ENCODE measurements at regions not wholly inside any gene's neighbourhood (a gene's known extent, or its start where the extent isn't known, plus 50 kb on each side); places are given as distances from the start of the nearest gene placed in this dataset.

- Histone ChIP-seq H3K27me3 (ENCODE audit: insufficient read depth, low read length) (no peaks in the 10 kb centered on the region), H3K27ac (ENCODE audit: low read length) (no peak overlapping the region), H3K36me3 (ENCODE audit: insufficient read depth, low read depth, low read length) (no peaks in the 10 kb centered on the region), H3K4me3 (ENCODE audit: low read length) (no peak overlapping the region), H3K9ac (ENCODE audit: low read depth, low read length) (no peak overlapping the region), H3K9me3 (ENCODE audit: insufficient read depth, low read depth, low read length) (peaks cover 12% of the 10 kb centered on the region), H3K4me1 (ENCODE audit: insufficient read depth, low read length) (no peaks in the 10 kb centered on the region)
Observed at GRCh38 chr3:118587847-118588246, 446.8 kb downstream of the IGSF11 start.

DNA sequence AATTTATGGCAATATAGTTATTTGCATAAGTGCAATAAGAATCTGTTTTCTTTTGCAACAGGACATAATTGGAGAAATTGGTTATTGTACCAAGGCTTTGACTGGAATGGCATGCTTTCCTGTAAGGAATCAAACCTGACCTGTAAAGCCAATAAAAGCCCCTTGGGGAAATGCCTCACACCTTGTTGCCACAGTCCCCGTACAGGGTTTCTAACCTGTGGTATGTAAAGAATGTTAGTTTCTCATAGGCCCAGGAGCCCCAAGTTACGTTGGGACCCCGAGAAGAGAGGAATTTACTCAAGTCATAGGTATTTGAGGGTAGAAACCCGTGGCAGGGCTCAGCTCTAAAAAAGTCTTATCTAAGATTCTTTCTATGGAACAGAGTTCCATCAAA is 441.4 kb downstream of the IGSF11 start:
- Histone ChIP-seq H3K9me3 (ENCODE audit: insufficient read depth, low read depth, low read length) (peaks cover 25% of the 10 kb centered on the region), H3K27ac (ENCODE audit: low read length) (no peak overlapping the region), H3K27me3 (ENCODE audit: insufficient read depth, low read length) (no peaks in the 10 kb centered on the region)

DNA sequence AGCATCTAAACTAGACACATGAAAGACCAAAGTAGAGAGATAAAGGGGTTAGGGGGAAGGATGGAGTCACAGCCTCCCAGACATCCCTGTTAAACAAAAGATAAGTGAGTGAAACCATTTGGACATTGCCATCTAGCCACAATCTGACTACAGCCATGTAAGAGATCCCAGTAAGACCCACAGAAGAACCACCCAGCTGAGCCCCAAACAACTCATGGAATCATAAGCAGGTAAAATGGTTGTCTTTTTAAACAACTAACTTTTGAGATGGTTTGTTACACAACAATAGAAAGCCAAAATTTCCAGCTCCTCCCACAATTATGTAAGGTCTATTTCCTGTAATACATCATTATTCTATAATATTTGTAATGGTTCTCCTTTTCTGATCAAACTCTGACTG is 437.5 kb downstream of the IGSF11 start:
- Histone ChIP-seq H3K4me1 (ENCODE audit: insufficient read depth, low read length) (no peaks in the 10 kb centered on the region), H3K9me3 (ENCODE audit: insufficient read depth, low read depth, low read length) (peaks cover 17% of the 10 kb centered on the region; the same call in 1 of the 2 replicates), H3K4me3 (ENCODE audit: low read length) (no peak overlapping the region), H3K9ac (ENCODE audit: low read depth, low read length) (no peak overlapping the region), H3K27ac (ENCODE audit: low read length) (no peak overlapping the region), H3K36me3 (ENCODE audit: insufficient read depth, low read depth, low read length) (no peaks in the 10 kb centered on the region), H3K27me3 (ENCODE audit: insufficient read depth, low read length) (no peaks in the 10 kb centered on the region)

More for the DNA sequence above, 441.4 kb downstream of the IGSF11 start:
- no peak overlapping the region for H3K9ac ChIP-seq (ENCODE audit: low read depth, low read length)
- no peak overlapping the region for H3K4me3 ChIP-seq (ENCODE audit: low read length)
- no peaks in the 10 kb centered on the region for H3K36me3 ChIP-seq (ENCODE audit: insufficient read depth, low read depth, low read length)
- no peaks in the 10 kb centered on the region for H3K4me1 ChIP-seq (ENCODE audit: insufficient read depth, low read length)

DNA sequence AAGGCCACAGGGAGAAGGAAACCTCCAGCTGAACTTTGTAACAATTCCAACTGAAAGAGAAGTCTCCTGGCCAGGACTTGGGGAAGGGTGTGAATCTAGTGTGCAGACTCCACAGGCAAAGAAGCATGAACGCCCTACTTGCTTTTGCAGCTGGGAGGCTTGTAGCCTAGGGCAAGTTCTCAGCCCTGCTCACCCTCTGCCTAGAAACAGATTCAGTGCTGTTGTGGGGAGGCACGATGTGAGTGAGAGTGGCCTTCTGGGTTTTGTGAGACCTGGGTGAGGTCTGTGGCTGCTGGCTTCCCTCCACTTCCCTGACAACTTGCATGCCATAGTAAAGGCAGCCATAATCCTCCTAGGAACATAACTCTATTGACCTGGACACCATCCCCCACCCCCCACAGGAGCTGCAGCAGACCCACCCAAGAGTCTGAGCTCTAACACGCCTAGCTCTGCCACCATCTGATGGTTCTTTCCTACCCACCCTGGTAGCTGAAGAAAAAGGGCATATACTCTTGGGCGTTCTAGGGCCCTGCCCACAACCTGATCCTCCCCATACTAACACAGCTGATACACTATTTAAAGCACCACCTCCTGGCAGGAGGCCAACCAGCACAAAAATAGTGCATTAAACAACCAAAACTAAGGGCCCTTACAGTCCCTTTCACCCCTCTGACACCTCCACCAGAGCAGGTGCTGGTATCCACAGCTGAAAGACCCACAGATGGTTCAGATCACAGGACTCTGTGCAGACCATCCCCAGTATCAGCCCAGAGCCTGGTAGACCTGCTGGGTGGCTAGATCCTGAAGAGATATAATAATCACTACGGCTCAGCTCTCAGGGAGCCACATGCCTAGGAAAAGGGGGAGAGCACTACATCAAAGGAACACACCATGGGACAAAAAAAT is 426.5 kb downstream of the IGSF11 start:
- Histone ChIP-seq H3K36me3 (ENCODE audit: insufficient read depth, low read depth, low read length) (no peaks in the 10 kb centered on the region), H3K9ac (ENCODE audit: low read depth, low read length) (no peak overlapping the region), H3K9me3 (ENCODE audit: insufficient read depth, low read depth, low read length) (peaks cover 8% of the 10 kb centered on the region)

DNA sequence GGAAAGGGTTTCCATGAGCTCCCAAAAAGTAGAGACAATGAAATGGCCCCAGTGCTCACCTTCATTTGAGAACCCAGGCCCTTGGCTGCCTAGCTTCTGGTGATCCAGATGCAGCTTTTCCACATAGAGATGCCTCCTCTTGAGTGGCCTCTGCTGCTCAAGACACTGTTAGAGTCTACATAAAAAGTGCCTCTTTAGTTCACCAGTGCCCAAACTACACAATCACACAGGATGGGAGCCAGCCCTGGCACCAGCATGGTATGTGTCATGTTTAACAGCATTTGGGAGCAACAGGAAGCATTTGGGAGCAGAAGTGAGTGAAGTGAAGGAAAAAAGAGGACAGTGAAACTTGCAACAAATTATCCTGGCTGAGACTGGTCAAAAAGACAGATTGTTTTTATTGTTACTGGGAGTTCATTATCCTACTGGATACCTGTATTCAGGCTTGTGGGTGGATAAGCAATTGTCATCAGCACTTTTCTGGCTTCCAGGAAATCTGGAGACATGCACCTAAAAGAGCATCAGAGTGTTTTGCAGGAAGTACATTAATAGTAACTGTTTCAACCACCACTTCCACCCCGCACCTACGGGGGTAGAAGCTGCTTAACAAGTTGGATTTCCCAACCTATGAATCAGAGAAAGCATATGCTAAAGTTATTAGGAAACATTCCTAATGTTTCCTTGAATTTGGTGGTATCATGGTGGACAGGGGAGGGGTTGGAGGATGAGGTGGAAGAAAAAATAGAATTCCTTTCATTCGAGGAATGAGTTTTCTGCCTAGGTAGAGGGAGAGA is 416.2 kb downstream of the IGSF11 start:
- no peak overlapping the region for H3K27ac ChIP-seq (ENCODE audit: low read length)
- H3K27me3 ChIP-seq (ENCODE audit: insufficient read depth, low read length), result no peaks in the 10 kb centered on the region
- H3K4me3 ChIP-seq (ENCODE audit: low read length), result no peak overlapping the region
- no peaks in the 10 kb centered on the region for H3K9me3 ChIP-seq (ENCODE audit: insufficient read depth, low read depth, low read length)
- no peaks in the 10 kb centered on the region for H3K36me3 ChIP-seq (ENCODE audit: insufficient read depth, low read depth, low read length)
- H3K9ac ChIP-seq (ENCODE audit: low read depth, low read length), result no peak overlapping the region
- no peaks in the 10 kb centered on the region for H3K4me1 ChIP-seq (ENCODE audit: insufficient read depth, low read length)

More for the DNA sequence above, 426.5 kb downstream of the IGSF11 start:
- H3K27me3 ChIP-seq (ENCODE audit: insufficient read depth, low read length), result no peaks in the 10 kb centered on the region
- H3K4me1 ChIP-seq (ENCODE audit: insufficient read depth, low read length), result no peaks in the 10 kb centered on the region
- H3K4me3 ChIP-seq (ENCODE audit: low read length), result no peak overlapping the region
- H3K27ac ChIP-seq (ENCODE audit: low read length), result no peak overlapping the region

DNA sequence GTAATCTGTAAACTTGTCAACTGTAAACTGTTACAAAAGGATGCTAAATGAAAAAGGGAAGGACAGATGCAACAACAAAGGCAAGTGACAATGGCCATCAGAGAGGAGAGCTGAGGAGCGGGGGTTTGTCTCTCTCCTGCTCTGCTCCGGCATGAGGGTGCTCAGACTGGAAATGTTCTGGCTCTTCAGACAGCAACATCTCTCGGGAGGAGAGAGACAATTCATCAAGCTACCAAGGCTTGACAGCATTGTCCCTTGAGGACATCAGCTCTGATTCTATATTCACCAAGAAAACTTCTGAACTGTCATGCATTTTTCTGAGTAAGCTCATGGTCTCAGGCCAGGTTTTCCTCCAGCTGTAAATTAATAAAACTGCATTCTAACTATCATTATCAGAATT is 408.2 kb downstream of the IGSF11 start:
- Histone ChIP-seq H3K27me3 (ENCODE audit: insufficient read depth, low read length) (no peaks in the 10 kb centered on the region), H3K9ac (ENCODE audit: low read depth, low read length) (no peak overlapping the region), H3K27ac (ENCODE audit: low read length) (no peak overlapping the region), H3K4me3 (ENCODE audit: low read length) (no peak overlapping the region), H3K9me3 (ENCODE audit: insufficient read depth, low read depth, low read length) (no peaks in the 10 kb centered on the region), H3K36me3 (ENCODE audit: insufficient read depth, low read depth, low read length) (no peaks in the 10 kb centered on the region), H3K4me1 (ENCODE audit: insufficient read depth, low read length) (no peaks in the 10 kb centered on the region)

DNA sequence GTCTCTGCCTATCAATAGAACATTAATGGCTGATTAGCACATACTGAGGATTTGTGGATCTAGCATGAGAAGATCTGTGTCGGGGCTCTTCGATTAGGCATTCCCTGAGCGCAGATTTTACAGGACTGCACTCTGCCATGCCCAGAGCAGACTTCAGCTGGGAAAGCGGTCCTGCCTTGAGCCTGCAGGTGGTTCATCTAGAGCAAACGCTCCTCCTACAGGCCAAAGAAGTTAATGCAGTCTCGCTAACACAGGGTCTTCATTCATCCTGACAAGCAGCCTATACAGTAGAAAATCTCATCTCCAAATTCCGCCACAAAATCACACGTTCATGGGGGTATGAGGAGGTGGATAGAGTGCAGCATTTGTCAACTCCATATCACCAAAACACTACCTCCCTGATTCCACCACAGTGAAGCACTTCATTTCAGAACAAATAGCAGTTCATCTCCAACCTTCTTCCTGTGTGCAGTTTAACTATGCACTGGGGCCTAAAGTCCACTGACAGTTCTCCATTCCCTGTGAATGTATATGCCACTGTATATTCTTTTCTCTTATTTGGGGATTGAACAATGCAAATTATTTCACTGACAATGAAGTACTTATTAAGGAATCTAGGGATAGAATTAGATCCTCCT is 405.8 kb downstream of the IGSF11 start:
- H3K4me3 ChIP-seq (ENCODE audit: low read length), result no peak overlapping the region
- no peak overlapping the region for H3K9ac ChIP-seq (ENCODE audit: low read depth, low read length)
- no peaks in the 10 kb centered on the region for H3K27me3 ChIP-seq (ENCODE audit: insufficient read depth, low read length)
- no peaks in the 10 kb centered on the region for H3K36me3 ChIP-seq (ENCODE audit: insufficient read depth, low read depth, low read length)
- no peak overlapping the region for H3K27ac ChIP-seq (ENCODE audit: low read length)
- H3K9me3 ChIP-seq (ENCODE audit: insufficient read depth, low read depth, low read length), result no peaks in the 10 kb centered on the region
- H3K4me1 ChIP-seq (ENCODE audit: insufficient read depth, low read length), result no peaks in the 10 kb centered on the region

DNA sequence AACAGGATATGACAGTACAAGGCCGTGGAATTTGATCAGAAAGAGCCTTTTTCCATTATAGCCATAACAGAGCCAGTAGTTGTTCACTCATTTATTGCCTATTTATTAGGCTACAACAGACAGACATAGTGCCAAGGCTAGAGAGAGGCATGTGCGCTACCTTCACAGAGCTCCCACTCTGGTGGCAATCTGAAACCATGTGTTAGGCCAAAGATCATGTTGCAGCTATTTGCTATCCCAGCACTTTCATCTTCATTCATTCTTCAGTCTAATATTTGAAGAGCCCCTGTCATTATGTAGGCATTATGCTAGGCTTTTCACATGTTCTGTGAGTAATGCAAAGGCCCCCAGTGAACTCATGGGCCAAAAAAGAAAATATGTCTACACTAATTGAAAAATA is 404.8 kb downstream of the IGSF11 start:
- Histone ChIP-seq H3K9me3 (ENCODE audit: insufficient read depth, low read depth, low read length) (no peaks in the 10 kb centered on the region), H3K9ac (ENCODE audit: low read depth, low read length) (no peak overlapping the region), H3K27ac (ENCODE audit: low read length) (no peak overlapping the region), H3K27me3 (ENCODE audit: insufficient read depth, low read length) (no peaks in the 10 kb centered on the region), H3K36me3 (ENCODE audit: insufficient read depth, low read depth, low read length) (no peaks in the 10 kb centered on the region), H3K4me3 (ENCODE audit: low read length) (no peak overlapping the region), H3K4me1 (ENCODE audit: insufficient read depth, low read length) (no peaks in the 10 kb centered on the region)

DNA sequence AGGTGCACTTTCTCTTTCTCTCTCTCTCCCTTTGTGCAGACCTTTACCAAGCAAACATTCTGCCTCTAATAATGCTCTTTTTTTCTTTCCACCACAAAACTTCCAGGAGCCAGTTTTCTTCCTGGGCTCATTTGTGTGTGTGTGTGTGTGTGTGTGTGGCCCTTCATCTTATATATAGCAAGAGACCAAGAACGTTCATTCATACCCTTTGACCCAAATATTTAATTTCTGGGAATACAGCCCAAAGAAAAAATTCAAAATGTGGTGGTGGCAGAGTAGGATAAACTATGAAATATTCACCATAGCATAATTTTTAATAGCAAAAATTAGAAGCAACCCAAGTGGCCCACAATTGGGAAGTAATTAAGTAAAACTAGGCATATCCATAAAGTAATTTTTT is 398.9 kb downstream of the IGSF11 start:
- Histone ChIP-seq H3K36me3 (ENCODE audit: insufficient read depth, low read depth, low read length) (no peaks in the 10 kb centered on the region), H3K27ac (ENCODE audit: low read length) (no peak overlapping the region), H3K9ac (ENCODE audit: low read depth, low read length) (no peak overlapping the region), H3K27me3 (ENCODE audit: insufficient read depth, low read length) (no peaks in the 10 kb centered on the region), H3K4me3 (ENCODE audit: low read length) (no peak overlapping the region), H3K4me1 (ENCODE audit: insufficient read depth, low read length) (no peaks in the 10 kb centered on the region), H3K9me3 (ENCODE audit: insufficient read depth, low read depth, low read length) (no peaks in the 10 kb centered on the region)

GRCh38 chr3:118636841-118637240 is 397.8 kb downstream of the IGSF11 start:
- Histone ChIP-seq H3K9me3 (ENCODE audit: insufficient read depth, low read depth, low read length) (no peaks in the 10 kb centered on the region), H3K27me3 (ENCODE audit: insufficient read depth, low read length) (no peaks in the 10 kb centered on the region), H3K36me3 (ENCODE audit: insufficient read depth, low read depth, low read length) (no peaks in the 10 kb centered on the region), H3K9ac (ENCODE audit: low read depth, low read length) (no peak overlapping the region), H3K4me3 (ENCODE audit: low read length) (no peak overlapping the region), H3K27ac (ENCODE audit: low read length) (no peak overlapping the region), H3K4me1 (ENCODE audit: insufficient read depth, low read length) (no peaks in the 10 kb centered on the region; the same call in 1 of the 2 replicates)

DNA sequence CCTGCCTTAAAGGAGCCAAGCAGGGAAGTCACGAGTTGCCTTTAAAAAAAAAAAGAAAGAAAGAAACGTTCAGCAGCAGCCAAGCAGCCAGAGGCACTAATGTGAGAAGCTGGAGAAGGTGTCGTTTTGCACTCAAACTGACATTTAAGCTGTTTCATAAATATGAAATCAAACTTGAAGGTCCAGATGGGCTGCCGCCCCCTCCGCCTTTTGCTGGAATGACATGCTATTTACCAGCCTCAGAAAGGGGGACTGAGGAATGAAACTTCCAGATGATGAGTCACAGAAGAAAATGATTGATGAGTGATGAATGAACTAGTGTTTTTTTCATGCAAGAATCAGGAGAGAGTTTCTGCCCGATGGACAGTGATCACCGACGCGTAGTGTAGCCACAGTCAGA is 396.8 kb downstream of the IGSF11 start:
- Histone ChIP-seq H3K36me3 (ENCODE audit: insufficient read depth, low read depth, low read length) (no peaks in the 10 kb centered on the region), H3K4me1 (ENCODE audit: insufficient read depth, low read length) (no peaks in the 10 kb centered on the region; the same call in 1 of the 2 replicates), H3K9ac (ENCODE audit: low read depth, low read length) (no peak overlapping the region), H3K27me3 (ENCODE audit: insufficient read depth, low read length) (no peaks in the 10 kb centered on the region), H3K9me3 (ENCODE audit: insufficient read depth, low read depth, low read length) (no peaks in the 10 kb centered on the region), H3K27ac (ENCODE audit: low read length) (no peak overlapping the region), H3K4me3 (ENCODE audit: low read length) (no peak overlapping the region)

Data from iPS-20b (cell line).